ENCODE measurements at regions not wholly inside any gene's neighbourhood (a gene's known extent, or its start where the extent isn't known, plus 50 kb on each side); places are given as distances from the start of the nearest gene placed in this dataset.

- TF ChIP-seq CTCF (IDR thresholded peaks at IDR 0.05), result no peak
- TF ChIP-seq EZH2phosphoT487 (IDR thresholded peaks at IDR 0.05), result no peak
These were observed 209.0 kb upstream of the PLEKHG7 start for GRCh38 chr12:92493816-92494215.

All from neural progenitor cell (in vitro differentiated cells).